Neural cell (in vitro differentiated cells): ENCODE measurements at regions not wholly inside any gene's neighbourhood (a gene's known extent, or its start where the extent isn't known, plus 50 kb on each side); places are given as distances from the start of the nearest gene placed in this dataset.

Source experiments
- H2AFZ ChIP-seq: fragments of 200-600, 300-800 bp; sonication (generic), shearing (Covaris generic); 2 replicates; pipeline ENCODE4 v1.6.0; 2014; ENCODE audit warnings: low read depth, mild to moderate bottlenecking, antibody characterized with exemption, low read length, moderate library complexity
- H3F3A ChIP-seq: fragments of 200-600 bp; shearing (Covaris generic); 2 replicates; pipeline ENCODE4 v1.6.1; 2016; ENCODE audit warnings: mild to moderate bottlenecking, moderate library complexity, mixed read lengths, antibody characterized with exemption, low read length; ENCODE audit not compliant: insufficient read depth, poor library complexity, severe bottlenecking
- H3K27ac ChIP-seq: fragments of 200-600, 300-800 bp; sonication (generic), shearing (Covaris generic); 2 replicates; pipeline ENCODE4 v1.5.1; 2014; ENCODE audit warnings: mild to moderate bottlenecking, low read length, moderate library complexity
- H3K27me3 ChIP-seq: fragments of 300-800, 200-600 bp; sonication (generic), shearing (Covaris generic); 2 replicates; pipeline ENCODE4 v1.6.0; 2014; ENCODE audit warnings: mild to moderate bottlenecking, low read depth, low read length, moderate library complexity; ENCODE audit not compliant: insufficient read depth
- H3K36me3 ChIP-seq: fragments of 300-800, 200-600 bp; sonication (generic), shearing (Covaris generic); 2 replicates; pipeline ENCODE4 v1.5.1; 2014; ENCODE audit warnings: mild to moderate bottlenecking, antibody characterized with exemption, low read length, moderate library complexity; ENCODE audit not compliant: insufficient read depth
- H3K4me2 ChIP-seq: fragments of 300-800, 200-600 bp; sonication (generic), shearing (Covaris generic); 2 replicates; pipeline ENCODE4 v1.6.0; 2014; ENCODE audit warnings: mild to moderate bottlenecking, low read length
- H3K4me3 ChIP-seq: fragments of 300-800, 200-600 bp; sonication (generic), shearing (Covaris generic); 2 replicates; pipeline ENCODE4 v1.5.1; 2014; ENCODE audit warnings: mild to moderate bottlenecking, low read length, moderate library complexity
- H3K79me2 ChIP-seq: fragments of 200-600 bp; shearing (Covaris generic); replicated peaks from 2 replicates; pipeline ENCODE4 v1.6.0; 2014; ENCODE audit warnings: mild to moderate bottlenecking, low read length, moderate library complexity; ENCODE audit not compliant: insufficient read depth
- H3K9ac ChIP-seq: fragments of 300-800, 200-600 bp; sonication (generic), shearing (Covaris generic); 2 replicates; pipeline ENCODE4 v1.6.1; 2016; ENCODE audit warnings: mild to moderate bottlenecking, low read length, mixed read lengths
- H3K9me2 ChIP-seq: fragments of 200-600 bp; shearing (Covaris generic); 2 replicates; pipeline ENCODE4 v1.6.1; 2016; ENCODE audit warnings: mild to moderate bottlenecking, low read length, mixed read lengths; ENCODE audit not compliant: insufficient read depth
- H3K9me3 ChIP-seq: fragments of 200-600, 300-800 bp; sonication (generic), shearing (Covaris generic); 2 replicates; pipeline ENCODE4 v1.6.1; 2016; ENCODE audit warnings: mild to moderate bottlenecking, mixed run types, low read length, moderate library complexity, mixed read lengths
- H4K20me1 ChIP-seq: fragments of 200-600 bp; shearing (Covaris generic); 2 replicates; pipeline ENCODE4 v1.6.1; 2016; ENCODE audit warnings: mild to moderate bottlenecking, mixed run types; ENCODE audit not compliant: insufficient read depth
- EP300 ChIP-seq: fragments of 450-650 bp; conservative IDR thresholded peaks from 2 replicates; pipeline ENCODE4 v1.6.1; 2014; ENCODE audit warnings: antibody characterized with exemption, mild to moderate bottlenecking, moderate library complexity; ENCODE audit not compliant: poor library complexity, severe bottlenecking
- EZH2 ChIP-seq: fragments of 200-600, 300-800 bp; shearing (Covaris generic), sonication (generic); IDR thresholded peaks from 2 replicates; pipeline ENCODE4 v1.6.1; 2014; ENCODE audit warnings: antibody characterized with exemption, low read length, borderline replicate concordance, mild to moderate bottlenecking; ENCODE audit not compliant: insufficient read depth, poor library complexity, severe bottlenecking
- MXI1 ChIP-seq: fragments of 450-650 bp; conservative IDR thresholded peaks from 2 replicates; pipeline ENCODE4 v1.6.1; 2014; ENCODE audit warnings: antibody characterized with exemption, mild to moderate bottlenecking; ENCODE audit not compliant: poor library complexity, severe bottlenecking
- POLR2AphosphoS5 ChIP-seq: IDR thresholded peaks from 2 replicates; pipeline ENCODE4 v1.6.1; 2012
- RAD21 ChIP-seq: fragments of 450-650 bp; conservative IDR thresholded peaks from 2 replicates; pipeline ENCODE4 v1.6.1; 2014; ENCODE audit warnings: antibody characterized with exemption, mild to moderate bottlenecking, moderate library complexity
- SMC3 ChIP-seq: fragments of 450-650 bp; conservative IDR thresholded peaks from 2 replicates; pipeline ENCODE4 v1.6.1; 2014; ENCODE audit warnings: antibody characterized with exemption, mild to moderate bottlenecking, moderate library complexity; ENCODE audit not compliant: poor library complexity
- TAF1 ChIP-seq: IDR thresholded peaks from 2 replicates; pipeline ENCODE4 v1.6.1; 2012; ENCODE audit warnings: low read depth
- TF ChIP-seq, protein P1 (sequence below): fragments of 450-650 bp; IDR thresholded peaks from 2 replicates; pipeline ENCODE4 v1.5.1; 2014; ENCODE audit warnings: antibody characterized with exemption, mild to moderate bottlenecking, moderate library complexity; ENCODE audit not compliant: poor library complexity, severe bottlenecking
- TF ChIP-seq, protein P2 (sequence below): IDR thresholded peaks from 2 replicates; pipeline ENCODE4 v1.6.1; 2012; ENCODE audit warnings: borderline replicate concordance

GRCh38 chr2:228247335-228247734, 65.8 kb upstream of the SPHKAP start:
- Histone ChIP-seq H3K4me2 (no peak overlapping the region), H3K4me3 (no peak overlapping the region), H3K79me2 (no peaks in the 10 kb centered on the region), H3K36me3 (no peaks in the 10 kb centered on the region), H3K9me3 (no peaks in the 10 kb centered on the region), H2AFZ (no peak overlapping the region), H3K27ac (no peak overlapping the region), H3K9ac (no peak overlapping the region), H3K9me2 (no peaks in the 10 kb centered on the region), H3F3A (no peaks in the 10 kb centered on the region), H3K27me3 (no peaks in the 10 kb centered on the region), H4K20me1 (no peaks in the 10 kb centered on the region)
- no peak for TF ChIP-seq POLR2AphosphoS5
- no peak for TF ChIP-seq RAD21
- no peak for TF ChIP-seq TAF1
- TF ChIP-seq EZH2: no peak
- TF ChIP-seq, protein P1, sequence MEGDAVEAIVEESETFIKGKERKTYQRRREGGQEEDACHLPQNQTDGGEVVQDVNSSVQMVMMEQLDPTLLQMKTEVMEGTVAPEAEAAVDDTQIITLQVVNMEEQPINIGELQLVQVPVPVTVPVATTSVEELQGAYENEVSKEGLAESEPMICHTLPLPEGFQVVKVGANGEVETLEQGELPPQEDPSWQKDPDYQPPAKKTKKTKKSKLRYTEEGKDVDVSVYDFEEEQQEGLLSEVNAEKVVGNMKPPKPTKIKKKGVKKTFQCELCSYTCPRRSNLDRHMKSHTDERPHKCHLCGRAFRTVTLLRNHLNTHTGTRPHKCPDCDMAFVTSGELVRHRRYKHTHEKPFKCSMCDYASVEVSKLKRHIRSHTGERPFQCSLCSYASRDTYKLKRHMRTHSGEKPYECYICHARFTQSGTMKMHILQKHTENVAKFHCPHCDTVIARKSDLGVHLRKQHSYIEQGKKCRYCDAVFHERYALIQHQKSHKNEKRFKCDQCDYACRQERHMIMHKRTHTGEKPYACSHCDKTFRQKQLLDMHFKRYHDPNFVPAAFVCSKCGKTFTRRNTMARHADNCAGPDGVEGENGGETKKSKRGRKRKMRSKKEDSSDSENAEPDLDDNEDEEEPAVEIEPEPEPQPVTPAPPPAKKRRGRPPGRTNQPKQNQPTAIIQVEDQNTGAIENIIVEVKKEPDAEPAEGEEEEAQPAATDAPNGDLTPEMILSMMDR: no peak
- TF ChIP-seq MXI1: no peak
- TF ChIP-seq SMC3: no peak
- TF ChIP-seq EP300: no peak
- TF ChIP-seq, protein P2, sequence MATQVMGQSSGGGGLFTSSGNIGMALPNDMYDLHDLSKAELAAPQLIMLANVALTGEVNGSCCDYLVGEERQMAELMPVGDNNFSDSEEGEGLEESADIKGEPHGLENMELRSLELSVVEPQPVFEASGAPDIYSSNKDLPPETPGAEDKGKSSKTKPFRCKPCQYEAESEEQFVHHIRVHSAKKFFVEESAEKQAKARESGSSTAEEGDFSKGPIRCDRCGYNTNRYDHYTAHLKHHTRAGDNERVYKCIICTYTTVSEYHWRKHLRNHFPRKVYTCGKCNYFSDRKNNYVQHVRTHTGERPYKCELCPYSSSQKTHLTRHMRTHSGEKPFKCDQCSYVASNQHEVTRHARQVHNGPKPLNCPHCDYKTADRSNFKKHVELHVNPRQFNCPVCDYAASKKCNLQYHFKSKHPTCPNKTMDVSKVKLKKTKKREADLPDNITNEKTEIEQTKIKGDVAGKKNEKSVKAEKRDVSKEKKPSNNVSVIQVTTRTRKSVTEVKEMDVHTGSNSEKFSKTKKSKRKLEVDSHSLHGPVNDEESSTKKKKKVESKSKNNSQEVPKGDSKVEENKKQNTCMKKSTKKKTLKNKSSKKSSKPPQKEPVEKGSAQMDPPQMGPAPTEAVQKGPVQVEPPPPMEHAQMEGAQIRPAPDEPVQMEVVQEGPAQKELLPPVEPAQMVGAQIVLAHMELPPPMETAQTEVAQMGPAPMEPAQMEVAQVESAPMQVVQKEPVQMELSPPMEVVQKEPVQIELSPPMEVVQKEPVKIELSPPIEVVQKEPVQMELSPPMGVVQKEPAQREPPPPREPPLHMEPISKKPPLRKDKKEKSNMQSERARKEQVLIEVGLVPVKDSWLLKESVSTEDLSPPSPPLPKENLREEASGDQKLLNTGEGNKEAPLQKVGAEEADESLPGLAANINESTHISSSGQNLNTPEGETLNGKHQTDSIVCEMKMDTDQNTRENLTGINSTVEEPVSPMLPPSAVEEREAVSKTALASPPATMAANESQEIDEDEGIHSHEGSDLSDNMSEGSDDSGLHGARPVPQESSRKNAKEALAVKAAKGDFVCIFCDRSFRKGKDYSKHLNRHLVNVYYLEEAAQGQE: no peak

GRCh38 chr2:228245601-228246000, 64.1 kb upstream of the SPHKAP start:
- Histone ChIP-seq H3K79me2 (no peaks in the 10 kb centered on the region), H3K9me3 (no peaks in the 10 kb centered on the region), H4K20me1 (no peaks in the 10 kb centered on the region), H3K9me2 (no peaks in the 10 kb centered on the region), H3K4me3 (no peak overlapping the region), H2AFZ (no peak overlapping the region), H3K9ac (no peak overlapping the region), H3K27me3 (no peaks in the 10 kb centered on the region), H3K4me2 (no peak overlapping the region), H3F3A (no peaks in the 10 kb centered on the region), H3K27ac (no peak overlapping the region), H3K36me3 (no peaks in the 10 kb centered on the region)
- TF ChIP-seq, protein P2: no peak
- TF ChIP-seq POLR2AphosphoS5: no peak
- no peak for TF ChIP-seq EZH2
- no peak for TF ChIP-seq RAD21
- no peak for TF ChIP-seq TAF1
- TF ChIP-seq, protein P1: no peak
- no peak for TF ChIP-seq EP300
